K562 (cell line): ENCODE measurements at regions not wholly inside any gene's neighbourhood (a gene's known extent, or its start where the extent isn't known, plus 50 kb on each side); places are given as distances from the start of the nearest gene placed in this dataset.

Source experiments
- ATAC-seq: fragments of 200-7000 bp; cut with Tn5 transposase; 3 replicates; pipeline ENCODE4 v1.9.1; 2020; ENCODE audit warnings: moderate library complexity
- BruUV-seq: library from RNA; stranded (reverse); fragments of 400-500 nt; replicated peaks from 2 replicates; lab custom pipeline; 2021; lab: Mats Ljungman, UMichigan
- CTCF ChIA-PET: fragments of 300-600 bp; formaldehyde crosslinking; extraction: SDS; loops from one replicate; lab custom pipeline; 2021; ENCODE audit warnings: low intra/inter-chr PET ratio; lab: Yijun Ruan, JAX
- POLR2A ChIA-PET: fragments of 300-600, 350-650 bp; sonication (Branson Sonifier 250); formaldehyde crosslinking; extraction: SDS; loops from one replicate; lab custom pipeline; 2021; ENCODE audit warnings: antibody characterized with exemption, inconsistent platforms; lab: Yijun Ruan, JAX
- DNase-seq, 4 experiments: peaks; one replicate each; pipeline versions ENCODE4 v3.0.0 to v3.0.0-alpha.2; 2011 to 2018; ENCODE audit warnings: low spot score in 3 of 4, mixed read lengths in 3 of 4; ENCODE audit errors: extremely low read depth in 1 of 4
- FAIRE-seq: peaks from 2 replicates; lab custom pipeline; 2011; peaks lifted over from hg19 to GRCh38; lab: Jason Lieb, UNC
- H2AFZ ChIP-seq: 2 replicates; pipeline ENCODE4 v1.6.0; 2011; ENCODE audit warnings: low read depth, low read length, control low read depth, inconsistent platforms
- H3K27ac ChIP-seq: fragments of 200-600 bp; 3 replicates; pipeline ENCODE4 v1.8.0; 2011; ENCODE audit warnings: low read depth, mild to moderate bottlenecking, control low read depth, inconsistent platforms, low read length, moderate library complexity, mixed read lengths; ENCODE audit errors: extremely low read depth
- H3K27me3 ChIP-seq, 2 experiments: fragments of 300-600 bp in 1 of 2; 2 replicates in 1 of 2; 3 replicates in 1 of 2; pipeline versions ENCODE4 v1.6.0 to v1.8.0; 2011; ENCODE audit warnings: inconsistent platforms in 2 of 2, low read length in 2 of 2, mild to moderate bottlenecking in 1 of 2, mixed read lengths in 1 of 2, moderate library complexity in 1 of 2; ENCODE audit not compliant: control insufficient read depth in 2 of 2, insufficient read depth in 2 of 2
- H3K36me3 ChIP-seq: fragments of 300-600 bp; 3 replicates; pipeline ENCODE4 v1.8.0; 2011; ENCODE audit warnings: mild to moderate bottlenecking, low read length, inconsistent platforms; ENCODE audit not compliant: control insufficient read depth, insufficient read depth
- H3K4me1 ChIP-seq, 2 experiments: fragments of 200-600 bp in 1 of 2; replicated peaks in 1 of 2; 2 replicates in 1 of 2; 3 replicates in 1 of 2; pipeline versions ENCODE4 v1.5.1 to v1.8.0; 2011; ENCODE audit warnings: inconsistent platforms in 2 of 2, low read length in 2 of 2, mild to moderate bottlenecking in 1 of 2, mixed read lengths in 1 of 2, moderate library complexity in 1 of 2; ENCODE audit not compliant: control insufficient read depth in 2 of 2, insufficient read depth in 2 of 2
- H3K4me2 ChIP-seq: 2 replicates; pipeline ENCODE4 v1.6.1; 2011; ENCODE audit warnings: low read length, control low read depth, inconsistent platforms, mixed read lengths; ENCODE audit not compliant: insufficient read depth
- H3K4me3 ChIP-seq: fragments of 200-600 bp; sonication (generic), shearing (Covaris generic); 2 replicates; pipeline ENCODE4 v1.5.1; 2016; ENCODE audit warnings: control low read depth, inconsistent platforms
- H3K79me2 ChIP-seq: fragments of 200-600 bp; 3 replicates; pipeline ENCODE4 v1.8.0; 2011; ENCODE audit warnings: low read length, inconsistent platforms; ENCODE audit not compliant: control insufficient read depth, insufficient read depth
- H3K9ac ChIP-seq, 2 experiments: 2 replicates each; pipeline versions ENCODE4 v1.6.0 to v1.6.1; 2011; ENCODE audit warnings: low read depth in 2 of 2, low read length in 2 of 2, control low read depth in 1 of 2, inconsistent platforms in 1 of 2, mild to moderate bottlenecking in 1 of 2, mixed read lengths in 1 of 2; ENCODE audit not compliant: insufficient read depth in 1 of 2
- H3K9me1 ChIP-seq: one replicate; pipeline ENCODE4 v1.6.0; 2011; ENCODE audit warnings: inconsistent platforms, mild to moderate bottlenecking, low read length, moderate library complexity; ENCODE audit not compliant: control insufficient read depth, insufficient read depth
- H3K9me3 ChIP-seq: replicated peaks from 2 replicates; pipeline ENCODE4 v1.5.1; 2011; ENCODE audit warnings: low read depth, low read length, inconsistent platforms; ENCODE audit not compliant: control insufficient read depth, insufficient read depth
- H4K20me1 ChIP-seq: replicated peaks from 2 replicates; pipeline ENCODE4 v1.6.1; 2011; ENCODE audit warnings: low read length, inconsistent platforms, mixed read lengths; ENCODE audit not compliant: control insufficient read depth, insufficient read depth
- ETV5 ChIP-seq: sonication (generic); formaldehyde crosslinking; IDR thresholded peaks from 2 replicates; pipeline ENCODE4 v1.4.0; 2020; ENCODE audit warnings: low read depth, mild to moderate bottlenecking, missing genetic modification reagents
- NR1H2 ChIP-seq: sonication (generic); formaldehyde crosslinking; IDR thresholded peaks from 2 replicates; pipeline ENCODE4 v1.4.0; 2020; ENCODE audit warnings: mild to moderate bottlenecking, missing genetic modification reagents
- RUNX1 ChIP-seq: sonication (generic); IDR thresholded peaks from 2 replicates; pipeline ENCODE4 v1.6.1; 2016; ENCODE audit warnings: antibody characterized with exemption, low read depth
- ZNF282 ChIP-seq: sonication (generic); formaldehyde crosslinking; IDR thresholded peaks from 2 replicates; pipeline ENCODE4 v1.8.1; 2023; ENCODE audit warnings: missing genetic modification reagents
- ZNF347 ChIP-seq: fragments of 450-650 bp; formaldehyde crosslinking; IDR thresholded peaks from 2 replicates; pipeline ENCODE4 v1.4.0; 2020; ENCODE audit warnings: low read depth, mild to moderate bottlenecking, moderate library complexity
- WGBS: fragments of 100-300 bp; shearing (Covaris generic); methylation state at CpG from one replicate; pipeline ENCODE4 v1.1.6; 2016; ENCODE audit warnings: low coverage, mixed read lengths; ENCODE audit not compliant: insufficient coverage; ENCODE audit errors: missing lambda C conversion rate; 5-methylcytosine and 5-hydroxymethylcytosine counted together
- in situ Hi-C: fragments of 300-500 bp; cut with MboI; formaldehyde crosslinking; loops from 4 replicates; pipeline ENCODE4 v1.15.0; 2018; ENCODE audit warnings: inconsistent platforms, mixed read lengths
- intact Hi-C: fragments of 100-400 bp; cut with micrococcal nuclease; formaldehyde crosslinking; loops from 2 replicates; pipeline ENCODE4 v1.14.2; 2022
- TF ChIP-seq, protein P1 (sequence below): fragments of 450-650 bp; formaldehyde crosslinking; IDR thresholded peaks from 2 replicates; pipeline ENCODE4 v1.4.0; 2020; ENCODE audit warnings: mild to moderate bottlenecking, moderate library complexity
- TF ChIP-seq, protein P2 (sequence below): fragments of 450-650 bp; formaldehyde crosslinking; IDR thresholded peaks from 2 replicates; pipeline ENCODE4 v1.4.0; 2020; ENCODE audit warnings: mild to moderate bottlenecking, mixed read lengths
- TF ChIP-seq, protein P3 (sequence below): fragments of 250-450 bp; sonication (Bioruptor Pico); IDR thresholded peaks from 2 replicates; pipeline ENCODE4 v1.5.1; 2021; ENCODE audit warnings: mild to moderate bottlenecking
- TF ChIP-seq, protein P4 (sequence below): fragments of 250-450 bp; sonication (Bioruptor Pico); IDR thresholded peaks from 2 replicates; pipeline ENCODE4 v1.5.0; 2020; ENCODE audit warnings: mild to moderate bottlenecking, borderline replicate concordance

DNA sequence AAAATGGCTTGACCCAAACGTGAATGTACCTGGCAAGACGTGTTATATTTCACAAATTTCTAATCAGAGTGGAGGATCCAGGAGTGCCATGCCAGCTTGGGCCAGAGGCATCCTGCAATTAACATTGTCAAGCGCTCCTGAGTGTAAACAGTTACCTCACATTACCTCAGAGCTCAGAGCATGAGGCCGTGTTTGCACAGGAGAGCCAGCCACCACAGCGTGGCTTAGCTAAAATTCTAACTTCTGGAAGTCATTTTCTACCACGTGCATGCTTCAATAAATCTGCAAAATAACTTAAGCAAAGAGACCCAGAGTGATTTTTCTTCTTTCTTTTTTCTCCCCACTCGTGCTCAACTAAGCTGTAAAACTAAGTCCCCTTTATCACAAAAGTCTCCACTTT lies 769.0 kb downstream of the KCNJ2 start:
- no peak overlapping the region for H2AFZ ChIP-seq

More for the DNA sequence above, 769.0 kb downstream of the KCNJ2 start:
- ATAC-seq, result no peak
- no peak for FAIRE-seq
- Histone ChIP-seq H3K4me3 (no peak overlapping the region), H3K4me2 (no peak overlapping the region), H4K20me1 (no peaks in the 10 kb centered on the region), H3K27me3 (no peaks in the 10 kb centered on the region), H3K27ac (no peak overlapping the region), H3K4me1 (no peaks in the 10 kb centered on the region)
- ChIA-PET POLR2A (no interaction called here), CTCF (no interaction called here)
- in situ Hi-C loops, result no loop called here
- WGBS, result 0% methylated on average over 7 of the region's 7 CpGs
- TF ChIP-seq, protein P1, sequence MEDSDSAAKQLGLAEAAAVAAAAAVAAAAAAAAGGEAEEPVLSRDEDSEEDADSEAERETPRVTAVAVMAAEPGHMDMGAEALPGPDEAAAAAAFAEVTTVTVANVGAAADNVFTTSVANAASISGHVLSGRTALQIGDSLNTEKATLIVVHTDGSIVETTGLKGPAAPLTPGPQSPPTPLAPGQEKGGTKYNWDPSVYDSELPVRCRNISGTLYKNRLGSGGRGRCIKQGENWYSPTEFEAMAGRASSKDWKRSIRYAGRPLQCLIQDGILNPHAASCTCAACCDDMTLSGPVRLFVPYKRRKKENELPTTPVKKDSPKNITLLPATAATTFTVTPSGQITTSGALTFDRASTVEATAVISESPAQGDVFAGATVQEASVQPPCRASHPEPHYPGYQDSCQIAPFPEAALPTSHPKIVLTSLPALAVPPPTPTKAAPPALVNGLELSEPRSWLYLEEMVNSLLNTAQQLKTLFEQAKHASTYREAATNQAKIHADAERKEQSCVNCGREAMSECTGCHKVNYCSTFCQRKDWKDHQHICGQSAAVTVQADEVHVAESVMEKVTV (CRISPR knock-in tag), result no peak
- TF ChIP-seq, protein P2, sequence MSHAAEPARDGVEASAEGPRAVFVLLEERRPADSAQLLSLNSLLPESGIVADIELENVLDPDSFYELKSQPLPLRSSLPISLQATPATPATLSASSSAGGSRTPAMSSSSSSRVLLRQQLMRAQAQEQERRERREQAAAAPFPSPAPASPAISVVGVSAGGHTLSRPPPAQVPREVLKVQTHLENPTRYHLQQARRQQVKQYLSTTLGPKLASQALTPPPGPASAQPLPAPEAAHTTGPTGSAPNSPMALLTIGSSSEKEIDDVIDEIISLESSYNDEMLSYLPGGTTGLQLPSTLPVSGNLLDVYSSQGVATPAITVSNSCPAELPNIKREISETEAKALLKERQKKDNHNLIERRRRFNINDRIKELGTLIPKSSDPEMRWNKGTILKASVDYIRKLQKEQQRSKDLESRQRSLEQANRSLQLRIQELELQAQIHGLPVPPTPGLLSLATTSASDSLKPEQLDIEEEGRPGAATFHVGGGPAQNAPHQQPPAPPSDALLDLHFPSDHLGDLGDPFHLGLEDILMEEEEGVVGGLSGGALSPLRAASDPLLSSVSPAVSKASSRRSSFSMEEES, result no peak
- TF ChIP-seq RUNX1 (no peak), ZNF347 (CRISPR knock-in tag) (no peak), ETV5 (CRISPR knock-in tag) (no peak), NR1H2 (no peak), ZNF282 (no peak)
- TF ChIP-seq, protein P3, sequence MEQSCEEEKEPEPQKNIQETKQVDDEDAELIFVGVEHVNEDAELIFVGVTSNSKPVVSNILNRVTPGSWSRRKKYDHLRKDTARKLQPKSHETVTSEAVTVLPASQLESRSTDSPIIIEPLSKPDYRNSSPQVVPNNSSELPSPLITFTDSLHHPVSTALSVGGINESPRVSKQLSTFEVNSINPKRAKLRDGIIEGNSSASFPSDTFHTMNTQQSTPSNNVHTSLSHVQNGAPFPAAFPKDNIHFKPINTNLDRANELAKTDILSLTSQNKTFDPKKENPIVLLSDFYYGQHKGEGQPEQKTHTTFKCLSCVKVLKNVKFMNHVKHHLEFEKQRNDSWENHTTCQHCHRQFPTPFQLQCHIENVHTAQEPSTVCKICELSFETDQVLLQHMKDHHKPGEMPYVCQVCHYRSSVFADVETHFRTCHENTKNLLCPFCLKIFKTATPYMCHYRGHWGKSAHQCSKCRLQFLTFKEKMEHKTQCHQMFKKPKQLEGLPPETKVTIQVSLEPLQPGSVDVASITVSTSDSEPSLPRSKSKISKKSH (CRISPR knock-in tag), result no peak
- TF ChIP-seq, protein P4, sequence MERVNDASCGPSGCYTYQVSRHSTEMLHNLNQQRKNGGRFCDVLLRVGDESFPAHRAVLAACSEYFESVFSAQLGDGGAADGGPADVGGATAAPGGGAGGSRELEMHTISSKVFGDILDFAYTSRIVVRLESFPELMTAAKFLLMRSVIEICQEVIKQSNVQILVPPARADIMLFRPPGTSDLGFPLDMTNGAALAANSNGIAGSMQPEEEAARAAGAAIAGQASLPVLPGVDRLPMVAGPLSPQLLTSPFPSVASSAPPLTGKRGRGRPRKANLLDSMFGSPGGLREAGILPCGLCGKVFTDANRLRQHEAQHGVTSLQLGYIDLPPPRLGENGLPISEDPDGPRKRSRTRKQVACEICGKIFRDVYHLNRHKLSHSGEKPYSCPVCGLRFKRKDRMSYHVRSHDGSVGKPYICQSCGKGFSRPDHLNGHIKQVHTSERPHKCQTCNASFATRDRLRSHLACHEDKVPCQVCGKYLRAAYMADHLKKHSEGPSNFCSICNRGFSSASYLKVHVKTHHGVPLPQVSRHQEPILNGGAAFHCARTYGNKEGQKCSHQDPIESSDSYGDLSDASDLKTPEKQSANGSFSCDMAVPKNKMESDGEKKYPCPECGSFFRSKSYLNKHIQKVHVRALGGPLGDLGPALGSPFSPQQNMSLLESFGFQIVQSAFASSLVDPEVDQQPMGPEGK (CRISPR knock-in tag), result no peak
- TF ChIP-seq, all 486 proteins: peak for 0
- no peak overlapping the region for H3K9ac ChIP-seq
- intact Hi-C loops, result no loop called here
- DNase-seq, result no peak
- H3K36me3 ChIP-seq, result no peaks in the 10 kb centered on the region
- H3K79me2 ChIP-seq, result no peaks in the 10 kb centered on the region
- no TSS peak for BruUV-seq
- H3K9me3 ChIP-seq, result no peaks in the 10 kb centered on the region; the same call in 1 of the 2 replicates
- no peaks in the 10 kb centered on the region for H3K9me1 ChIP-seq
